Activated T-helper 9 cell treated with anti-CD3 and anti-CD28 coated beads, Interleukin-2, amount 50 U/mL, for 16 hours (primary cell): ENCODE measurements at regions not wholly inside any gene's neighbourhood (a gene's known extent, or its start where the extent isn't known, plus 50 kb on each side); places are given as distances from the start of the nearest gene placed in this dataset.
"Not testable (repeated sequence)": the region's sequence is repeated elsewhere in the genome, so short reads cannot be mapped to it uniquely, and the experiment has no call there.

Experiments used
- DNase-seq: peaks from one replicate; pipeline ENCODE4 v3.0.0-alpha.2; 2020; ENCODE audit warnings: low read depth

DNA sequence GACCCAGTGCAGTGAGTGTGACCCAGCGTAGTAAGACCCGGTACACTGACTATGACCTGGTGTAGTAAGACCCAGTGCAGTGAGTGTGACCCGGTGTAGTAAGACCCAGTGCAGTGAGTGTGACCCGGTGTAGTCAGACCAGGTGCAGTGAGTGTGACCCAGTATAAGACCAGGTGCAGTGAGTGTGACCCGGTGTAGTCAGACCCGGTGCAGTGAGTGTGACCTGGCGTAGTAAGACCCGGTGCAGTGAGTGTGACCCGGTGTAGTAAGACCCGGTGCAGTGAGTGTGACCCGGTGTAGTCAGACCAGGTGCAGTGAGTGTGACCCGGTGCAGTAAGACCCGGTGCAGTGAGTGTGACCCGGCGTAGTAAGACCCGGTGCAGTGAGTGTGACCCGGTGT is 134.2 kb upstream of the SFSWAP start:
- DNase-seq, result not testable (repeated sequence)

- no peak for DNase-seq
These were observed 133.1 kb upstream of the SFSWAP start for GRCh38 chr12:131577766-131578165.

DNA sequence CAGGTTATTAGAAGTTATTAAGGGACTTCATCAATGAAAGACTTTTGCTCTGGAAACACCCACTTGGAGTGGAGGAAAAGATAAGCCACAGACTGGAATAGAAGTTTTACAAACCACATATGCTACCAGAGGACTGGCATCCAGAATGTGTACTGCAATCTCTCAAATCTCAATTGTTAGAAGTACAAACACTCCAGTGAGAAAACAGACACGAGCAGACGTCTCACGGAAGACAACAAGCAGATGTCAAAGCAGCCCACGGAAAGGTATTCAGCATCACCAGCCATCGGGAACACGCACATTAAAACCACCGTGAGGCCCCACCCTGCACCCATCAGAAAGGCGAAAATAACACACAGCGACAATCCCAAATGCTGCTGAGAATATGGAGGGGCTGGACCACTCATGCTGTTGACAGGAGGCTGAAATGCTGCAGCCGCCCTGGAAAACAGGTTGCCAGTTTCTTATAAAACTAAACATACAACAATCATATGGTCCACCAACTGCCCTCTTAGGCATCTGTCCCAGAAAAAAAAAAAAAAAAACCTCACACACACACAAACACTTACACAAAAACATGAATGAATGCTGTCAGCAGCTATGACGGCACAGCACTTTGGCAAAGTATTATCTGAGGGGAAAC is 131.9 kb upstream of the SFSWAP start:
- no peak for DNase-seq

- DNase-seq, result no peak
These were observed 127.7 kb upstream of the SFSWAP start for GRCh38 chr12:131583090-131583712.

GRCh38 chr12:131586269-131586668 is 124.6 kb upstream of the SFSWAP start:
- no peak for DNase-seq

GRCh38 chr12:131586761-131587160 is 124.1 kb upstream of the SFSWAP start:
- no peak for DNase-seq

GRCh38 chr12:131587565-131587964 is 123.3 kb upstream of the SFSWAP start:
- no peak for DNase-seq

GRCh38 chr12:131589221-131589897 is 121.5 kb upstream of the SFSWAP start:
- DNase-seq, result no peak

DNA sequence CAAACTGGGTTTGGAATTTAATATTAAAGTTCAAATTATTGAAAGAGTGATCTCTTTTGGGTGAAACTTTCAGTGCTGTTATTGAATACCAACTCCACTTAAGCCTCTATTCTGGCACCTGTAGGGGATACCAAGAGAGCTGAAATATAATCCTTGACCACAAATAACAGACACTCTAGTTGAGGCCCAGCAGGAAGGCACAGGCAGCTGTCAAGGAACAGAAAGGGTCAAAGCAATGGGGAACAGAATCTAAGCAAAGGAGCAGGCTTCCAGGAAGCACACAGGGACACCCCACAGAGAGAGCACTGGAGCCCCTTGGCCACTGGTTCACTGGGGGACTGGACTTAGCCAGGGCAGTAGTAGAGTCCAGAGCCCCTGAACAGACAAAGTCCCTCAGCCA is 120.9 kb upstream of the SFSWAP start:
- DNase-seq, result no peak

GRCh38 chr12:131591136-131591535 is 119.8 kb upstream of the SFSWAP start:
- DNase-seq, result no peak

DNA sequence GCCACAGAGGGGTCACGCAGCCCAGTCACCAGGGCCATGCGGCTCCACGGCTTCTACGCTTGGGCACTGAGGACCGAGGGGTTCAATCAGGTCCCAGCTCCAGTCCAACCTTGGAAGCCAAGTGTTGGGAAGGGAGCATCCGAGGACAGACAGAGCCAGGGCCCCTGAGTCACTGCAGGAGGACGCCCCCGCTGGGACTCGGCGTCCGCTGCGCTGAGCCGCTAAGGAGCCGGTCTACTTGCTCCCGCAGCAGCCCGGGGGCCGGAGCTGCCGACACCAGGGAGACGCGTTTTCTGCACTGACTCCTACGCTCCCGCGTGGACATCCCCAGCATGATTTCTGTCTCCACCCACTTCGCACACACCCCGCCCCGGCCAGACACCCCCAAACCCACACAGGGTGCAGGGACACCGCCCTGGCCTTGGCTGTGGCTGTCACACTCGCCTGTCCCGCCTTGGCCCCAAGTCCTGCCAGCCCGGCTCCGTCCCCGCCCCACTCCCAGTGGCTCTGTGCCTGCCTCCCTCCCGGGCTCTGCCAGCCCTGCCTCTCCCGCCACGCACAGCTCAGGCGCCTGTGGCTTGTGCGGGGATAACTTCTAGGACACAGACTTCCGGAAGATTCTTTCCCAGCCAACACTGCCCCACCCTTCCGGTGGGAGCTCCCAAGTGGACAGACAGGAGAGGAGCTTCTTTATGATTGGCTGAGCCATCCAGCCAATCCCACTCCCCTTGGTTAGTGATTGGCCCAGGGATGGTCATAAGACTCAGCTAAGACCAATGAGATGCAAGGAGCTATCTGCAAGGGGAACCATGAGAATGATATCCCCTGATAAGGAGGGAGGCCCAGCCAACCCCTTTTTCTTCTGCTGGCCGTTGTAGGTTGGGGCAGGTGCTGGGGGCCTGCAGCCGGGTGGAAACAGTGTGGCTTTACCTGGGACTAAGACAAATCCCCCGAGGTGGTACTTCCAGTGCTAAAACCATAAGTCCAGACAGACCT is 118.9 kb upstream of the SFSWAP start:
- no peak for DNase-seq

- DNase-seq, result no peak
These were observed 117.9 kb upstream of the SFSWAP start for GRCh38 chr12:131592972-131593371.

DNA sequence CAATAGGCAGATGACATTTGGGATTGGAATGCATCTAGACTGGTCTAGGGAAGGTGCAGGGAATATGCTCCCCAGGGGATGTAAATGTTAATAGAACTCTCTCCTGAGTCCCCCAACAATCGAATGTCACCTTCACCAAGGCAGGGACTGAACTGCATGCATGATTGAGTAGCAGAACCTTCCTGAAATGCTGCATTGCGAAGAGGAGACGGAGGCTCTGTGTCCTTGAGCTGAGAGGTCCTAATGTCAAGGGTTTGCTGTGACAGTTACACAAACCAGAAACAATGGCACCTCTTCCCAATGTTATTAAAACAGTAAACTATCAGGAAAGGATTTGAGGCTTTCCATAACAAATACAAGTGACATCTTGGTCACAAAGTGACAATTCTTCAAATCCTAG is 117.5 kb upstream of the SFSWAP start:
- DNase-seq, result no peak

GRCh38 chr12:131596115-131596514 is 114.8 kb upstream of the SFSWAP start:
- no peak for DNase-seq

GRCh38 chr12:131597333-131597732 is 113.6 kb upstream of the SFSWAP start:
- no peak for DNase-seq

DNA sequence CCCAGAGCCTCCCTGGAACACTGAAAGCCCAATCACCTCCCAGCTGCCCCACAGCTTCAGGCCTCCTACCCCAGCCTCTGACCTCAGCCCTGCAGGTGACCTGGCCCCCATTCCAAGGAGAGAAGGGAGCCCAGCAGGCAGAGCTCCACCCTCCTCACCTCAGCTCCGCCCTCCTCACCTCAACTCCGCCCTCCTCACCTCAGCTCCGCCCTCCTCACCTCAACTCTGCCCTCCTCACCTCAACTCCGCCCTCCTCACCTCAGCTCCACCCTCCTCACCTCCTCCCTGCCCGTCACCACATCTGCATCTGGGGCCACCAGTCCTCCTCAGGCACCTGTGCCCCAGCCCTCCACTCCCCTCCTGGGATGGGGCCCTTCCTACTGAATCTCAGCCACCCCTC is 112.2 kb upstream of the SFSWAP start:
- DNase-seq, result no peak

DNA sequence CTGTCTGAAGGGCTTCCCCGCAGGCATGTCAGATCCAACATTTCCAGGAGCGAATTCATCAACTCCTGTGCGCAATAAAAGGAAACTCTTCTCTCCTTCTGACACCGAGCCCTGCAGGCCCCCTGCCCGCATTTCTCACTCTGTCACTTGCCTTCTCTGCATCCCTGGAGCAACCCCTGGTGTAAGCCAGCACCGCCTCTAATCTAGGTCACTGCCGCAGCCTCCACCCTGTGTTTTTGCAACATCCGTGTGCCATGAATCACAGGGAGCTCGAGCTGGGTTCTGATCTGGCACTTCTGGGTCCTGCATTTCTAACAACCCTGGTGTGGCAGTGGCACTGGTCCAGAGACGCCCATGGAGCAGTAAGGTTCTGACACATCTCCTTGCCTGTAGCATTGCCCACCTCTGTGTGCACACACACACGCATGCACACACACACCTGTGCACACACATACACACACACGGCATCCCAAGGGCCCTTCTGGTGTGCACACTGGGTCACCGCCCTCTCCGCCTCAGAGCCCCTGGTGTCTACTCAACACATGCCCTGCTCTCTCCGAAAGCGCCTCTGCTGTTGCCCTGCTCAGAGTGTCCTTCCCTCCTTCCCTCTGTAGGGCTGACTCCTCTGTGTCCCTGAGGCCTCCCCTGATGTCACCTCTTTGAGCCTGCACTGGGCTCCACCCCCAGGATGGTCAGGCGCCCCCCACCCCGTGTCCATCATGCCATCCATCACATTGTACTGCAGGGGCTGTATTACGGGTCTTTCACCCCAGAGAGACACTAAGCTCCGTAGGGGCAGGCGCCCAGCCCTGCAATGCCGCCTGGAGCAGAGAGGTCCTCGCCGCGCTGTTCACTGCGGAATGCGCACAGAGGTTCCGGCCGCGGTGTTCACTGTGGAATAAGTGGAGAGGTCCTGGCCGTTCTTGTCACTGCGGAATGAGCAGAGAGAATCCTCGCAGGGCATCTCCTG is 111.4 kb upstream of the SFSWAP start:
- DNase-seq, result no peak

- DNase-seq, result no peak
These were observed 110.7 kb upstream of the SFSWAP start for GRCh38 chr12:131600160-131600532.

GRCh38 chr12:131601499-131601898 is 109.4 kb upstream of the SFSWAP start:
- not testable (repeated sequence) for DNase-seq

GRCh38 chr12:131603106-131603938 is 107.6 kb upstream of the SFSWAP start:
- DNase-seq, result no peak
